GM18861 (cell line): ENCODE measurements at regions not wholly inside any gene's neighbourhood (a gene's known extent, or its start where the extent isn't known, plus 50 kb on each side); places are given as distances from the start of the nearest gene placed in this dataset.
"Not testable (repeated sequence)": the region's sequence is repeated elsewhere in the genome, so short reads cannot be mapped to it uniquely, and the experiment has no call there.

Experiments used
- ATAC-seq: cut with Tn5 transposase; IDR thresholded peaks from one replicate; pipeline ENCODE4 v1.9.1; 2021; ENCODE audit not compliant: unreplicated experiment

DNA sequence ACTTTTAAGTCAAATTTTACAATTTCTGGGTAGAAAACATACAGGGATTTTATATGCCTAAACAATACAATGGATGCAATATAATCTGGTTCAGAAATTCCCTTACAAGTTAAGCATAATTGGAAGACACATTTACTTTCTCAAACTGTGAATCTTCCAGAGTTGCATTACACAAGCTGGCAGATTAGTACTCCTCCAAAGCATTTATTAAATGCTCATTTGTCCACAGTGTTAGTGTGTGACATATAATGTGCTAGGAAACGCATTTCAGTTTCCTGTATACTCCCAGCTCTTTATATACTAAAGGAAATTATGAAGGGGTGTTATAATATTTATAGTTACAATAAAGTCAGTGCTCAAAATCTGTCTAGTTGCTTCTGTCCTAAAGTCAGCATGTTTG, 239.0 kb upstream of the FIGN start:
- no peak for ATAC-seq

- ATAC-seq: no peak
Measured at GRCh38 chr2:163970058-163970813, 234.4 kb upstream of the FIGN start.

GRCh38 chr2:163964278-163964677, 228.5 kb upstream of the FIGN start:
- not testable (repeated sequence) for ATAC-seq

- ATAC-seq: no peak
Measured at GRCh38 chr2:163953390-163953907, 217.6 kb upstream of the FIGN start.

GRCh38 chr2:163951312-163951711, 215.5 kb upstream of the FIGN start:
- ATAC-seq: no peak

- ATAC-seq: no peak
Measured at GRCh38 chr2:163949693-163950092, 213.9 kb upstream of the FIGN start.

DNA sequence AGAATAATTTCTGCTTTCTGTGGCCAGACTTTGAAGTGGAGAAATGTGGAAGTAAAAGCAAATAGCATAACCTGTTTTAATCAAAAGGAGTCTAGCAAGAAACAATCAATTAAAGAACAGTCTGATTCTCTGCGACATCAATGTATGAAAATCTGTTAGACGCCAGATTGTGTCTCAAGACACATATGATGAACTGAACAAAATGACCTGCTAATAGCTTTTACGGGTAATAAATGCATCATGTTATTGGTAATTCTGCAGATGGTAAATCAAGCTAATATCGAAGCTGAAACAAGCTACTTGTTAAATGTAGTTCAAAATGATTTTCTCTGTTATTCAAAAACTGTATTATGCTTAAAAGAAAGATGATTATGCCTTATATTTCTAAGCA, 208.5 kb upstream of the FIGN start:
- no peak for ATAC-seq

DNA sequence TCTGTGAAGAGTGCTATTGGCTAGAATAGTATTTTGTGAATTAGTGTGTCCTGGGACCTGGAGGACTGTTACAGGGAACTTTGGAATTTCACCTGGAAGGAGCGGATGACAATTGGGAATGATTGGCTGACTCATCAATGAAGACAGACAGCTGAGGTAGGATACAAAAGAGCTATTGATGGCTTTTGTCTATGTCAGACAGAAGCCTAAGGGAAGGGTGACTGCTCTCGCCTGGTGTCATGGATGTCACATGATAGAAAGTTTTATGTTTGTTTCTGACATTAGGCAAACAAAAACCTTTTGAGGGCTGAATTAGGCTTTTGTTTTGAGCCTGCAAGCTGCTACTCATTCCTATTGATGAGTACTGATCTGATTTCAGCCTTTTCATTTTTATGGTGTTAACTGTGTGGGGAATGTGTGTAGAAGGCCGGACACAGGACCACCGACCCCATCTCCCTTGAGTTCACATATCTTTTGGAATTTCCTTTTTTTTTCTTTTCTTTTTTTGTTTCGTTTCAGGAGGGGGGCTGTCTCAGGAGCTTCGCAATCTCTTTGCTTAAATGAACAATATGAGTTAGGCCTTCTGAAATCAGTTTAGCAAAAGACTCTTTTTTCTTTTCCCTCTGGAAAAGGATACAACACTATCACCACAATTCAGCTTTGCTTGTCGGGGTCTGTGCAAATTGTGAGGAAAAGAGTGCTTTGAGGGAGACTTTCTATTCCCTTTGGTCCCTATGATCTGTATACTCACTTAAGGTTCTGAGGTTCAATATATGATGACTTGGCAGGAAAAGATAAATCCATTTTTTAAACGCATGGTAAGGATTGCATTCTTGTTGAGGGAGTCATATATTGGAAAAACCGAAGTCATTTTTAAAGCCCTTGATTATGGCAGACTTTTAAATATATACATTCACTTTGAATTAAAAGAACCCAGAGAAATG, 207.9 kb upstream of the FIGN start:
- no peak for ATAC-seq

DNA sequence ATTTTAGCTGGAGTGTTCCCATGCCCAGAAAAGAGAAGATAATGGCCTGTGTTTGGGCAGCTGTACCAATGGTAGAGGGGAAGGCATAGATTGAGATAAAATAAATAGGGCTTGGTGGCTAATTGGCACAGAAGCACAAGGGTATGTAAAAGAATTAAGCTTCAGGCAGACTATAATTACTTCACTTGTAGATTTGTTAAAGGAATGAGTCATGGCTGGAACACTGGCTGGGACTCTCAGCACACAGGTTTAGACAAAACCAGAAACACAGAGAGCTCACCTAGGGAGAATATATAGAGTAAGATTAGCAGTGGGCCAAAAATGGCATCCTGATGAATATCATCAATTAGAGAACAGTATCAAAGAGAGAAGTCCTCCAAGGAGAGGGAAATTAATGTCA, 198.3 kb upstream of the FIGN start:
- ATAC-seq: no peak

DNA sequence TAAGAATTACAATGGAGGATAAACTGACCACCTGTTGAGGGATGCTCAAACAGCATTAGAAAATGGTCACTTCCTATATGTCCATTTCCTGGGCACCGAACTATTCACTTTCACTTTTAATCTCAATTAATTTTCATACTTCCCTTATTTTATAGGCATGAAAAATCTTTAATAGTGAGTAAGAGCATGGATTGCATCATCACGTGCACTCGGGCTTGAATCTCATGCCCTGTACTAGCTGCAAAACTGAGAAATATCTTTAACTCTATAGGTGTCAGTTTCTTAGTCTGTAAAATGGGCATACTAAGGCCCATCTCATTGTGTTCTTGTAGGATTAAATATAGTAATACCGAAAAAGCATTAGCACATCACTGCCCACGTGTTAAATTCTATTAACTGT, 183.9 kb upstream of the FIGN start:
- ATAC-seq: no peak

- not testable (repeated sequence) for ATAC-seq
Measured at GRCh38 chr2:163914486-163914885, 178.7 kb upstream of the FIGN start.

DNA sequence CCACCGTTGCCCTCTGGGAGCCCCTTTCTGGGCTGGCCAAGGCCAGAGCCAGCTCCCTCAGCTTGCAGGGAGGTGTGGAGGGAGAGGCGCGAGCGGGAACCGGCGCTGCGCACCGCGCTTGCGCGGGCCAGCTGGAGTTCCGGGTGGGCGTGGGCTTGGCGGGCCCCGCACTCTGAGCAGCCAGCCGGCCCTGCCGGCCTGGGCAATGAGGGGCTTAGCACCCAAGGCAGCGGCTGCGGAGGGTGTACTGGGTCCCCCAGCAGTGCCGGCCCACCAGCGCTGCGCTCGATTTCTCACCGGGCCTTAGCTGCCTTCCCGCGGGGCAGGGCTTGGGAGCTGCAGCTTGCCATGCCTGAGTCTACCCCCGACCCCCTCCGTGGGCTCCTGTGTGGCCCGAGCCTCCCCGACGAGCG, 177.7 kb upstream of the FIGN start:
- ATAC-seq: not testable (repeated sequence)

DNA sequence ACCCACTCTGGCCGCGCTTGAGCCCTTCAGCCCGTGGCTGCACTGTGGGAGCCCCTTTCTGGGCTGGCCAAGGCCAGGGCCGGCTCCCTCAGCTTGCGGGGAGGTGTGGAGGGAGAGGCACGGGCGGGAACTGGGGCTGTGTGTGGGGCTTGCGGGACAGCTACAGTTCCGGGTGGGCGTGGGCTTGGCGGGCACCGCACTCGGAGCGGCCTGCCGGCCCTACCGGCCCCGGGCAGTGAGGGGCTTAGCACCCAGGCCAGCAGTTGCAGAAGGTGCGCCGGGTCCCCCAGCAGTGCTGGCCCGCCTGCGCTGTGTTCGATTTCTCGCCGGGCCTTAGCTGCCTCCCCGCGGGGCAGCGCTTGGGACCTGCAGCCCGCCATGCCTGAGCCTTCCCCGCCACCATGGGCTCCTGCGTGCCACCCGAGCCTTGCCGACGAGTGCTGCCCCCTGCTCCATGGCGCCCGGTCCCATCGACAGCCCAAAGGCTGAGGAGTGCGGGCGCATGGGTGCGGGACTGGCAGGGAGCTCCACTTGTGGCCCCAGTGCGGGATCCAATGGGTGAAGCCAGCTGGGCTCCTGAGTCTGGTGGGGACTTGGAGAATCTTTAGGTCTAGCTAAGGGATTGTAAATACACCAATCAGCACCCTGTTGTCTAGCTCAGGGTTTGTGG, 173.7 kb upstream of the FIGN start:
- no peak for ATAC-seq

GRCh38 chr2:163906410-163906809, 170.6 kb upstream of the FIGN start:
- ATAC-seq: no peak

DNA sequence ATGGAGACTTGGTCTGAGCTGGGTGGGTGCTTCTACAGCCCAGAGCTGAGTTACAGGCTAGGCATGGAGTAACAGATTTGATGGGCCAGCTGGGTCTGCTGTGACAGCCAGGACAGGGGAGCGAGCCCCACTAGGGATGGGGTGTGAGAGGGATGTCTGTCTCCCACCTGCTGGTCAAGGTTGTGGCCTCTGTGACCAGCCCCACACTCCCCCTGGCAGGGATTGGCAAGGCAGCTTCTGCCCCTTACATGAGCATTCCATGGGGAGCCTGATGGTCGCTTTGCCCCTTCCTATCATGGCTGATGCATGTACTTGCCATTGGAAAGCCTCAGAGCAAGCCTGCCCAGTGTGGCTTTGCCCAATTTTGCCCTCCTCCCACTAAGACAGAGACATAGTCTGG, 162.0 kb upstream of the FIGN start:
- ATAC-seq: no peak

GRCh38 chr2:163893444-163893843, 157.6 kb upstream of the FIGN start:
- ATAC-seq: not testable (repeated sequence)

DNA sequence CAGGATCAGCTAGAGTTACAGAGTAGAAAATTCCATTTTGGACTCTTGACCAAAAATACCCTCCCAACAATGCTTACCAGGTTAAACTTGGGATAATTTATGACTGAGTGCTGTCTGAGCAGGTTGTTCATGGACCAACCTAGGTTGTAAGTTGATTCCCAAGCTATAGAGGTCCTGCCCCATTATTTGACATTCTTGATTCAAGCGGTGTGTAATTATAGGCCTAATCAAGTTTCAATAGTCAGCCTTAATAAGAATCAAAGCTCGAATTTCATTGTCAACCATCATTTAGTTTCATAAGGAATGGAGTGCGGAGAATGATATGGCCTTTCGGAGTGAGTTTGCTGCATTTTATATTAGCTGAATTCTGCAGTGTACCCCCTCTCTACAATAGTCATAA, 152.8 kb upstream of the FIGN start:
- no peak for ATAC-seq

GRCh38 chr2:163887182-163887581, 151.4 kb upstream of the FIGN start:
- ATAC-seq: no peak

DNA sequence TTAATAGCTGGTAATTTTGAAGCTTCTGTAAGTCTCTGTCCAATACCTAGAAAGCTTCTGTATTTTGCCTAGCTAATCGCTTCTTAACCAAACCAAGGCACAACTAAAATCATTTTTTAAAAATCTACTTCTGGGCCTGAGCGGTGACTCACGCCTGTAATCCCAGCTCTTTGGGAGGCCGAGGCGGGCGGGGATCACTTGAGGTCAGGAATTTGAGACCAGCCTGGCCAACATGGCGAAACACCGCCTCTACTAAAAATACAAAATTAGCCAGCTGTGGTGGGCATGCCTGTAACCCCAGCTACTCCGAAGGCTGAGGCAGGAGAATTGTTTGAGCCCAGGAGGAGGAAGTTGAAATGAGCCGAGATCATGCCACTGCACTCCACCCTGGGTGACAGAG, 148.6 kb upstream of the FIGN start:
- no peak for ATAC-seq

DNA sequence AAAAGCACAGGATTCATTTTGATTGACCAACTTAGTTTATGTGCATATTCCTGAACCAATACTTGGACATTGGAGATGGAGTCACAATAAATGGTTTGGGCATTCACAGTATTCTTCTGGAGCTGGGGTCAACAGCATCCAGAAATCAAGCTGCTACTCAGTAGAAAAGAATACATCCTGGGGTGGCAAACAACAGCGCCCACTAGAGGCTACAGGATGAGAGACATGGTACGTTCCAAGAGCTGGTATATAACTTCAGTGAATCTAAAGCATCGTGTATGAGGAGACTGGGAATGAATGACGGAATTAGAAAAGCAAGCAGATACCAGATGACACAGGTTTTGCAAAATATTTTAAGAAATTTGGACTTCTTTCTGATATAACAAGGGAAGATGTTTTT, 142.9 kb upstream of the FIGN start:
- no peak for ATAC-seq

DNA sequence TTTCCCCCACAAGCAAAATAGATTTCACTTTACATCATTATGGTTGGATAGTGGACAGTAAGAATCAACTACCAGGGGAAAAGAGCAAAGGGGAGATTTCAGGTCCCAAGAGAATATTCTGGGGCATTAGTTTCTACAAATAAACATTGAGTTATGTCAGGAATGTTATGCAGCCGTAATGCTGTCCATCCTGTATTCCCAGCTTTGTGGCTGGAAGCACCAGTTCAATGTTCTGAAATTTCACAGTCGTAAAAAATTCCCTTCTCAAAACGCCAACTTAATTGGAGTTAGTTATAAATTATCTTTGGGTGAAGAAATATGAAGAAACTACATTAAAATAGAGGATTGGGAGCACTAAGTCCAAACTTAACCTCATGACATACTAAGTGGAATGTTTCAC, 141.5 kb upstream of the FIGN start:
- no peak for ATAC-seq
